Stimulated activated naive B cell treated with anti-CD40 and anti-IgM and Interleukin-4, amounts not matched to agents 10 μg/mL and 1 μg/mL and 100 μg/mL, for 72 hours (primary cell): ENCODE measurements at regions not wholly inside any gene's neighbourhood (a gene's known extent, or its start where the extent isn't known, plus 50 kb on each side); places are given as distances from the start of the nearest gene placed in this dataset.
A peak's percentile ranks its signal among the peaks of the same experiment; 100 is the strongest.

Source experiments
- ATAC-seq, 2 donors: fragments of 150-1000 bp; cut with Tn5 transposase; replicated peaks; 2 replicates each; pipeline ENCODE4 v1.10.0; 2021; ENCODE audit warnings: moderate library complexity in 1 of 2
- DNase-seq: peaks from one replicate; pipeline ENCODE4 v3.0.0; 2021
- H3K27ac Mint-ChIP-seq: one replicate; pipeline ENCODE4 v1.8.0; 2022; ENCODE audit warnings: mild to moderate bottlenecking, mixed read lengths
- H3K27me3 Mint-ChIP-seq, 2 donors: one replicate each; pipeline ENCODE4 v1.8.0; 2022; ENCODE audit warnings: mixed read lengths in 2 of 2
- H3K36me3 Mint-ChIP-seq, 2 donors: one replicate each; pipeline ENCODE4 v1.8.0; 2022; ENCODE audit warnings: mixed read lengths in 2 of 2, mild to moderate bottlenecking in 1 of 2
- H3K4me1 Mint-ChIP-seq, 2 donors: one replicate each; pipeline ENCODE4 v1.8.0; 2022; ENCODE audit warnings: mixed read lengths in 2 of 2, mild to moderate bottlenecking in 1 of 2
- H3K4me3 Mint-ChIP-seq, 2 donors: one replicate each; pipeline ENCODE4 v1.8.0; 2022; ENCODE audit warnings: mild to moderate bottlenecking in 2 of 2, mixed read lengths in 2 of 2, moderate library complexity in 1 of 2
- H3K9me3 Mint-ChIP-seq, 2 donors: one replicate each; pipeline ENCODE4 v1.8.0; 2022; ENCODE audit warnings: mixed read lengths in 2 of 2, mild to moderate bottlenecking in 1 of 2

DNA sequence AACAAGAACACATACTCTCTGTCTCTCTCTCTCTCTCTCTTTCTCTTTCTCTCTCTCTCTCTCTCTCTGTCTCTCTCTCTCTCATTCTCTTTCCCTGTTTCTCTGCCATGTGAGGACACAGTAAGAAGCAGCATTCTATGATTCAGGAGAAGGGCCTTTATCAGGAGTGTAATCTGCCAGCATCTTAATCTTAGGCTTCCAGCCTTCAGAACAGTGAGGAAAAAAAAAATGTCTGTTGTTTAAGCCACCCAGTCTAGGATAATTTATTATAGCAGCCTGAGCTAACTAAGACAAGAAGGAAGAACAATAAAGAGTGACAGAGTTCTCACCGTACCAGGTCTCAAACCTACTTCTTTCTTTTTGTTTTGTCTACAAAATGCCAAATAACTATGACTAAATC, 399.4 kb downstream of the SOCS6 start:
- Mint-ChIP-seq H3K27ac (no peak overlapping the region), H3K4me3 (no peak overlapping the region), H3K9me3 (no peaks in the 10 kb centered on the region), H3K36me3 (no peaks in the 10 kb centered on the region), H3K4me1 (no peaks in the 10 kb centered on the region), H3K27me3 (no peaks in the 10 kb centered on the region)
- no peak for ATAC-seq
- no peak for DNase-seq

DNA sequence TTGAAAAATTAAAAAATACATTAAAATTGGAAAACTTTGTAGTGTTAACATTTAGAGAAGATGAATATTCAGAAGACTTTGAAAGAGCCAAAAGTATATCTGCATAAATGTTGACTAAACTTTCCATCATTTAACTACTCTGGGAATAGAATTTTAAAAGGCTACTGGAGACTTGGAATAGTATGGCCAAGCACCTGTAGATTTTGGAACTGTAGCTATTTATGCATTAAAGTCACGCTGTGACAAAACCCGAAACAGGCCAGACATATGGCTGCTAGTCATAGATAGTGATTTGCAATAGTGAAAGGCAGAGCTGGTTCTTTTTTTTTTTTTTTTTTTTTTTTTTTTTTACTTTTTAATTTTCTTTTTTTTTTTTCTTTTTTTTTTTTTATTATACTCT, 396.0 kb downstream of the SOCS6 start:
- Mint-ChIP-seq H3K4me1 (no peaks in the 10 kb centered on the region), H3K27ac (no peak overlapping the region), H3K4me3 (no peak overlapping the region), H3K9me3 (no peaks in the 10 kb centered on the region), H3K36me3 (no peaks in the 10 kb centered on the region), H3K27me3 (no peaks in the 10 kb centered on the region)
- no peak for ATAC-seq
- no peak for DNase-seq

DNA sequence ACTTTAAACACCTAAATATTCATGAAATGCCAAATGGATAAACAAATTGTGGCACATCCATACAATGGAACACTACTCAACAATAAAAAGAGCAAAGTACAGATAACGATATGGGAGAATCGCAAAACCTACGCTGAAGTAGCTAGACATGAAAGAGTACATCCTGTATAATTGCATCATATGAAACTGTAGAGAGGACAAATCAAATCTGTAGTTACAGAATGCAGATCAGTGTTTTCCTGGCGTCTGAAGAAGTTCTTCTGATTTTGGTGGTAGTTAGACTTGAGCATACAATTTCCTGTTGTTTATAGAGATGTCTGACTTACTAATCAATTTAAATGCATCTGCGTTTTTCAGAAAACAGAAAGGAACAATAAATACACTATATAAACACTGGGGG, 394.4 kb downstream of the SOCS6 start:
- H3K36me3 Mint-ChIP-seq = no peaks in the 10 kb centered on the region

DNA sequence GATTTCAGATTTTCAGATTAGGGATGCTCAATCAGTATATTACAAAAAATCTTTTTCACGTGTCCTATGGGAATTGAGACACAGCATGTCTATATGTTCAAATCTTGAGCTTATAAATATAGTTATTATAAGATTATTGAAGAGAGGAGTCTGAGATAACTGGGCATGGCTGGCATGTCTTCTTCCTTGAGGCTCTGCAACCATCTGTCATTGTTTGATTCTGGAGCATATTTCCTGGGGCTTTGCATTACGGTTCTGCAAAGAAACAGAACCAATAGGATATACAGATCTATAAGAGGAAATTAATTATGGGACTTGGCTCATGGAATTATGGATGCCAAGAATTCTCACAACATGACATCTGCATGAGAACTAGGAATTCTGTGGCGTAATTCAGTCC, 386.1 kb downstream of the SOCS6 start:
- ATAC-seq = no peak
- DNase-seq = no peak
- no peaks in the 10 kb centered on the region for H3K27me3 Mint-ChIP-seq
- no peak overlapping the region for H3K27ac Mint-ChIP-seq
- peaks cover 7 to 24% of the 10 kb centered on the region in 2 donors for H3K4me1 Mint-ChIP-seq
- H3K4me3 Mint-ChIP-seq = no peak overlapping the region
- no peaks in the 10 kb centered on the region for H3K36me3 Mint-ChIP-seq
- no peaks in the 10 kb centered on the region for H3K9me3 Mint-ChIP-seq

More for the DNA sequence above, 394.4 kb downstream of the SOCS6 start:
- ATAC-seq (no peak), DNase-seq (no peak)
- Mint-ChIP-seq H3K27ac (no peak overlapping the region), H3K27me3 (no peaks in the 10 kb centered on the region), H3K4me3 (no peak overlapping the region), H3K9me3 (no peaks in the 10 kb centered on the region), H3K4me1 (no peaks in the 10 kb centered on the region)

DNA sequence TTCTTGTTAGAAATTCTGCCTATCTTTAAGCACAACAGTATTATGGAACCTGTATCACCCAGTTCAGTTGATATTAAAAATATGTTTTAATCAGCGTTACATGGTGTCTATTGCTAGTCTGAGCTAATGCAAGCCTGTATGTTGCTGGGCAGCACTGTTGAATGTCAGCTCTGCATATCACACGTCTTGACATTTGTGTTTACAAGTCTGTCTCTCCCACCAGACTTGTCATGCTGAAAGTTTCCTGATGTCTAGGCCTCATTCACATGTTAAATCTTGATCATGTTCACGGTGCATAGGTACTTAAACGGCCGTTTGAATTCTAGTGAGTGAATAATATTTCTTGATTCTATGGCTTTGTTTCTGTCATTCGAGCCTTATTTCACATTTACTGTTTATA, 385.0 kb downstream of the SOCS6 start:
- H3K27me3 Mint-ChIP-seq = no peaks in the 10 kb centered on the region
- H3K4me3 Mint-ChIP-seq = no peak overlapping the region
- peaks cover 0 to 1% of the 10 kb centered on the region in 2 donors for H3K36me3 Mint-ChIP-seq
- H3K27ac Mint-ChIP-seq = no peak overlapping the region
- no peak for ATAC-seq
- peaks cover 7 to 24% of the 10 kb centered on the region in 2 donors for H3K4me1 Mint-ChIP-seq
- H3K9me3 Mint-ChIP-seq = peaks cover 5% of the 10 kb centered on the region in 2 donors
- DNase-seq = no peak

DNA sequence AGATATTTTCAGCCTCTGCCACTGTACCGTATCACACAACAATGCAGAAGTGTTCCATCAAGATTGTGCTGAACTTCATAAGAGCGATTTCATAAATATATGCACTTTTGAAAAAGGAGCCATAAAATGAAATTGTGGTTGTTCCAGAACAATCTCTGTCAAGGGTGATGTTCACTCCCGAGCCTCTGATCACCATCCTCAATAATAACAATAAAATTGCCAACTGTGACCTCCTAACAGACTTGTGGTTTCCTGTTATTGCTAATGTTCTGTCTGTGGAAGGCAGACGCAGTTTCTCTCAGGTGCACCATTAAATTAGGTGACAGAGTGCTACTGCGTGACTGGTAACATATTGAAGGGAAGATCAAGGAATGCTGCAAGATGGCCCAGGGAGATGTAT, 383.7 kb downstream of the SOCS6 start:
- no peak overlapping the region for H3K27ac Mint-ChIP-seq
- H3K4me1 Mint-ChIP-seq = peaks cover 7 to 24% of the 10 kb centered on the region in 2 donors
- peak; percentile 67 to 70 for ATAC-seq

DNA sequence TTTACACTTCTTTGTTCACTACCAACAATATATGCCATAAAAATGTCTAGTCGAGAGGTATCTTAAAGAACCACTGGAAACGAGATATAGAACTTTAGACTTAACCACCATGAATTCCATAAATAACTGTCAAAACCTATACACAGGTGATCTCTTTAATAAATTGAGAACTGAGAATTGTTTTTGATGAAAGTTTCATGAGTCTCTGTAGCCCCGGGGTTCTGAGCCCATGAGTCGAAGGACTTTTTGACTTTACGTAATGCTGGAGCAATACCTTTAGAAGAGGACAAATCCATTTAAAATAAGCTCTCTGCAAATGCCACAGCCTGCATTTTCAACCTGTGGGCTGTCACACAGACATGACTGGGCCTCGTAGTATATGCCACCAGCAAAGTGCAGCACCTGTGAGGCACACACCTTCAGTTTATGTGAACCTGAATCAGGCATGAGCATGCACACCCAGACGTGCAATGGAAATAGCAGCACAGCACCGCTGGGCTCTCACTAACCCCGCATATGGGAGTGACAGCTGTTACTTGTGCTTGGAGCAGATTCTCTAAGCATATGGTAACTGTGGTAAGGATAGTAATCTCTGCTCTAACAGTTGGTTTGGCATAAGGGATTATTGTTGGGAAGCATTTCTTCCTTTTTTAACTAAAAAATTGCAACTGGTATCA, 383.2 kb downstream of the SOCS6 start:
- no peak overlapping the region for H3K27ac Mint-ChIP-seq
- peak; percentile 46 to 62 for ATAC-seq

More for the DNA sequence above, 383.7 kb downstream of the SOCS6 start:
- H3K4me3 Mint-ChIP-seq = no peak overlapping the region
- H3K27me3 Mint-ChIP-seq = no peaks in the 10 kb centered on the region
- peaks cover 7 to 9% of the 10 kb centered on the region in 2 donors for H3K9me3 Mint-ChIP-seq
- H3K36me3 Mint-ChIP-seq = peaks cover 0 to 1% of the 10 kb centered on the region in 2 donors
- no peak for DNase-seq

DNA sequence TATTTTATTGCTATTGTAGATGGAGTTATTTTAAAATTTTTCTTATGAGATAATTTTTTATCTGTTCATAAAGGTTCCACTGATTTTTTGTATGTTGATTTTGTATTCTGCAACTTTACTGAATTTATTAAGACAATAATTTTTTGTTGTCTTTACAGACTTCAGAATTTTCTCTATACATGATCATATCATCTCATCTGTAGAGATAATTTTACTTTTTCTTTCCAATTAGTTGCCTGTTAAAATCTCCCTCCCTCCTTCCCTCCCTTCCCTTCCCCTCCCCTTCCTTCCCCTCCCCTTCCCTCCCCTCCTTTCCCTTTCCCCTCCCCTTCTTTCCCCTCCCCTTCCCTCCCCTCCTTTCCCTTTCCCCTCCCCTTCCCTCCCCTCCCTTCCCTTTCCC, 378.1 kb downstream of the SOCS6 start:
- no peak overlapping the region for H3K27ac Mint-ChIP-seq
- DNase-seq (no peak), ATAC-seq (no peak)
- H3K4me3 Mint-ChIP-seq = no peak overlapping the region
- H3K9me3 Mint-ChIP-seq = peaks cover 7 to 13% of the 10 kb centered on the region in 2 donors
- peaks cover 0 to 1% of the 10 kb centered on the region in 2 donors for H3K36me3 Mint-ChIP-seq
- H3K4me1 Mint-ChIP-seq = peaks cover 0 to 12% of the 10 kb centered on the region in 2 donors
- peaks cover 0 to 6% of the 10 kb centered on the region in 2 donors for H3K27me3 Mint-ChIP-seq

More for the DNA sequence above, 383.2 kb downstream of the SOCS6 start:
- Mint-ChIP-seq H3K4me1 (peaks cover 7 to 24% of the 10 kb centered on the region in 2 donors), H3K27me3 (no peaks in the 10 kb centered on the region), H3K4me3 (no peak overlapping the region), H3K9me3 (peaks cover 7 to 9% of the 10 kb centered on the region in 2 donors), H3K36me3 (peaks cover 0 to 1% of the 10 kb centered on the region in 2 donors)
- DNase-seq = no peak

DNA sequence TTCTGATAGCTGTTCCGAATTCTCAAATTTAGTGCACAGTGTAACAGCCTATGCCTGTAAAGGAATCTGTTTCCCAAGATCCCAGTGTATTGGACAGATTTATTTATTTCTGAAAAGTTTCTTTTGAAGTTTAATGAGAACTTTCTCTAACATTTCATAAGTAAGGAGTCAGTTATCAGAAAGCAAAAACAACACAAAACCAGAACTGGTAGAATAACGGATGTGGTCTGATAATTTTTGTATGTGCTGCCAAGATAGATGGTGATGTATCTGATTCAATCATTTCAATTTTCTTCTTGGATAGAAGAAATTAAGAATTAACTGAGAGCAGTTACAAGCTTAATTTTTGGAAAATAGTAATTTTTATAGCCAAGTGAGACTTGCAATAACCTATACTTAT, 374.3 kb downstream of the SOCS6 start:
- DNase-seq (no peak), ATAC-seq (no peak)
- H3K4me1 Mint-ChIP-seq = peaks cover 2 to 20% of the 10 kb centered on the region in 2 donors
- H3K4me3 Mint-ChIP-seq = no peak overlapping the region
- no peaks in the 10 kb centered on the region for H3K36me3 Mint-ChIP-seq
- H3K27ac Mint-ChIP-seq = no peak overlapping the region
- H3K9me3 Mint-ChIP-seq = peaks cover 0 to 5% of the 10 kb centered on the region in 2 donors
- H3K27me3 Mint-ChIP-seq = peaks cover 0 to 6% of the 10 kb centered on the region in 2 donors

DNA sequence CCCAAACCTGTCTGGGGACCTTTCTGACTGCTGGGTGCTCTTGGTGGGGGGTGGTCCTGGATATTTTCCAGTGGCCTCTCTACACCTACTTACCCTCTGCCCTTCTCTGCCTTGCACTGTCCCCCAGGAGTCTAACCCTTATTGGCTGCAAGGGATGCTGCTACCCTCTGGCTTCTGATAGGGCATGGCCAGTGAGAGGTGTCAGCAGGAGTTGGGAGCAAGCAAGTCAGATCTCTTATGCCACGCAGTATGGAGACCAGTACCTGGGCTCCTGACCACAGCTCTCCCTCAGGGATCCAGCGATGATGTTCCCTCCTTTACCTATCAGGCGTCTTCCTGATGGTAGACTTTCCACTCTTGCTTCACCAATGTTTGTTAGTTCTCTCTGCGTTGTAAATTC, 373.7 kb downstream of the SOCS6 start:
- DNase-seq = no peak
- no peak overlapping the region for H3K4me3 Mint-ChIP-seq
- H3K36me3 Mint-ChIP-seq = no peaks in the 10 kb centered on the region
- H3K27ac Mint-ChIP-seq = no peak overlapping the region
- ATAC-seq = no peak
- H3K27me3 Mint-ChIP-seq = peaks cover 0 to 6% of the 10 kb centered on the region in 2 donors
- H3K9me3 Mint-ChIP-seq = peaks cover 0 to 5% of the 10 kb centered on the region in 2 donors
- peaks cover 2 to 20% of the 10 kb centered on the region in 2 donors for H3K4me1 Mint-ChIP-seq

DNA sequence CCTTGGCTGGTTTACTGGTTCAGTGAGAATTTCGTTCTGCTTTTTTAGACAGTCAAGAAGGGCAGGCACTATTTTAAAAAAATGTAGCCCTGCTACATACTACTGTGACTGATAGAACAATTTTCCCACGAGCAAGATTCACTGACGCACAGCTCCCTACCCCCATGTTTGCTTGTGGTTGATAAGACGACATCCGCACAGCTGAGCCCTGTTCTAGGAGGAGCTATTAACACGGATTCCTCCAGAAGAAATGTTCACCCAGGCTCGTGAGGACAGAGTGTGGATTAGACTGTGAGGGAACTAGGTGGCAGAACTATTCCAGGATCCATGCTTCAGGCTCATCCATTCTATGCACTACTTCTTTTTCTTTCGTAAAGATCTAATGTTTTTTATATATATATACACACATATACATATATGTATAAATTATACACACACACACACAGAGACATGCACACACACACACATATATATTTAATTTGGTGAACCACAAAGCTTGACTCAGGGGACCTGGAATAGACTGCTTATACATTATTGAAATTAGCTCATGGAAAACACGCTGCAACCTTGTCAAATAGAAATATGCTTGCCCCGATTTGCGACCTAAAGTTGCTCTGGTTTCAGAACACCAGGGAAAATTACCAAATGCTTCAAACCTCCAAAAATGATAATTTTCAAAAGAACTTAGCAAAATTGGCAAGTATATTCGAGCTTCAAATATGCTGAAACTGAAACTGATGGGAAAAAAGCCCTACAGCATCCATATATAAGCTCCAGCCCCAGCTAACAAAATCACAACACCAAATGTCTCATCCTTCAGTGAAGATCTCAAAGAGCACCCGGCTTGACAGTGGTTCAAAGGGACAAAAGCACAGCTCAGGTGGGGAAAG, 370.4 kb downstream of the SOCS6 start:
- Mint-ChIP-seq H3K4me1 (peaks cover 2 to 20% of the 10 kb centered on the region in 2 donors), H3K27ac (no peak overlapping the region), H3K4me3 (no peak overlapping the region)

DNA sequence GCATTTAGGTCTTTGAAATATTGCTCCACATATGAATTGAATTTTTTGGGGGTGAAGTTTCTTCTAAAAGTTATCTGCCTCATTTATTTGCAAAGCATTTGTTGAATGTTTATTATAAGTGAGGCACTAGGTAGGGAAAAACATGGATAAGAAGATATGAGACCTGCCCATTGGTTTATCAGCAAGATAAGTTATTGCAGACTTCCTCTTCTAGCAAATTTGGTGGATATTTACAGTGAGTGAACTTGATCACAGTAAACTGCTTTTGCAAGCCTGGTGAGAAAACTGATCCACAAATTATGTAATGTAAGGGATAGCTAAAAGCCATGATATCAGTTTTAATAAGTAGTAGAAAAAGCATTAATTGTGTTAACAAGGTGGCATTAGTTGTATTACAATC, 364.8 kb downstream of the SOCS6 start:
- Mint-ChIP-seq H3K27ac (no peak overlapping the region), H3K4me1 (no peaks in the 10 kb centered on the region), H3K4me3 (no peak overlapping the region), H3K36me3 (no peaks in the 10 kb centered on the region), H3K9me3 (peaks cover 7% of the 10 kb centered on the region in 2 donors), H3K27me3 (no peaks in the 10 kb centered on the region)
- DNase-seq = no peak
- ATAC-seq = no peak

More for the DNA sequence above, 370.4 kb downstream of the SOCS6 start:
- DNase-seq (no peak), ATAC-seq (peak in 1 of 2 donors; percentile 39)
- Mint-ChIP-seq H3K9me3 (no peaks in the 10 kb centered on the region), H3K27me3 (peaks cover 0 to 6% of the 10 kb centered on the region in 2 donors), H3K36me3 (no peaks in the 10 kb centered on the region)

DNA sequence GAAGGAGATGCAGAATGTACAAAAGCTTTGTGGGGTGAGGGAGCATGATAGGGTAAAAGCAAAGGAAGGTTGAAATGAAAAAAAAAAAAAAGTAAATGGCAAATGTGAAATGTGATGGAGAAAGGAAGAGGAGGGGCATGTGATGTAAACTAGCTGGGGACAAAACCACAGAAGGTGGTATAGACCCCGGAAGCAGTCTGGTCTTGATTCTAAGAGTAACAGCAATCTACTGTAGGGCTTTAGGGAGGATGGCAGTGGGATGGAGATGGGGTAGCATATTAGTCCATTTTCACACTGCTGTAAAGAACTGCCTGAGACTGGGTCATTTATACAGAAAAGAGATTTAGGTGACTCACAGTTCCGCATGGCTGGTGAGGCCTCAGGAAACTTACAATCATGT, 362.0 kb downstream of the SOCS6 start:
- ATAC-seq (no peak), DNase-seq (no peak)
- H3K4me1 Mint-ChIP-seq = no peaks in the 10 kb centered on the region
- H3K4me3 Mint-ChIP-seq = no peak overlapping the region
- H3K27ac Mint-ChIP-seq = no peak overlapping the region
- no peaks in the 10 kb centered on the region for H3K36me3 Mint-ChIP-seq
- H3K27me3 Mint-ChIP-seq = no peaks in the 10 kb centered on the region
- peaks cover 7% of the 10 kb centered on the region in 2 donors for H3K9me3 Mint-ChIP-seq

DNA sequence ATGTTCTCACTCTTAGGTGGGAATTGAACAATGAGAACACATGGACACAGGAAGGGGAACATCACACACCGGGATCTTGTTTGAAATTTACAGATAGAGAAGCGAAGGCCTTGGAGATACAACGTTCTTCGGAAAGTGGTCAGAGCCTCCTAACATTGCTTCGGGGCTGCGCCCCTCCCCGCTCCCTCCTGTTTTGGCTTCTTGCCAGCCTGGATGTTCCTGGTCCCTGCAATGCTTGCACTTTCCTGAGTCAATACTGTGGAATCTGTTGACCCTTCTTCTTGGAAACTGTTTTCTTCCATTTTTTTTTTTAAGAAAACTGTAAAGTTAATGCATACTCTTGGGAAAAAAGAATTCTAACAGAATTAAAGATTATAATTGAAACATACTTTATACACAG, 360.8 kb downstream of the SOCS6 start:
- Mint-ChIP-seq H3K4me3 (no peak overlapping the region), H3K4me1 (no peaks in the 10 kb centered on the region), H3K36me3 (no peaks in the 10 kb centered on the region), H3K27me3 (no peaks in the 10 kb centered on the region), H3K9me3 (peaks cover 7% of the 10 kb centered on the region in 2 donors), H3K27ac (no peak overlapping the region)
- DNase-seq = no peak
- no peak for ATAC-seq

DNA sequence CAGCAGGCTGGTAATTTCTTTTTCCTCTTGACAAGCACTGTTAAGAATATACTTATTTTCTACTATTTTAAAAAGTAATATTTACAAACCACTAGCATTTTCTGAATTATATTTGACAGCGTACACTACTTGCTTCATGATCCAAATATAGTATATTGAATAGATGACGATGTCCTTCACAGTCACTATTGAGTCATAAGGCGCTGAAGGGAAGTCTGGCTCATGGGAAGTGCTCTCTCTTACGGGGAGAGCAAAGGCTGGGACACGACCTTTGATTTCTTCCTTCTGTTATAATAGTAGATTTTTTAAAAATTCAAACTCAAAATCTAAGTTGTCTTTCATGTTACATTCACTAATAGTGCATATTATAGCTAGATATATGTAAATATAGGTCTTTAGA, 357.1 kb downstream of the SOCS6 start:
- H3K36me3 Mint-ChIP-seq = no peaks in the 10 kb centered on the region
- DNase-seq = no peak
- ATAC-seq = no peak
- no peak overlapping the region for H3K4me3 Mint-ChIP-seq
- H3K27ac Mint-ChIP-seq = no peak overlapping the region
- peaks cover 3 to 5% of the 10 kb centered on the region in 2 donors for H3K9me3 Mint-ChIP-seq
- H3K4me1 Mint-ChIP-seq = no peaks in the 10 kb centered on the region
- H3K27me3 Mint-ChIP-seq = no peaks in the 10 kb centered on the region
